ENCODE measurements at regions not wholly inside any gene's neighbourhood (a gene's known extent, or its start where the extent isn't known, plus 50 kb on each side); places are given as distances from the start of the nearest gene placed in this dataset.

GRCh38 chr12:24394246-24394645, 444.8 kb upstream of the SOX5 start:
- TF ChIP-seq CTCF (conservative IDR thresholded peaks at IDR 0.05; ENCODE audit: low read depth, low read length) (no peak), EZH2 (IDR thresholded peaks at IDR 0.05; ENCODE audit: low read length, unreplicated experiment) (no peak), EZH2phosphoT487 (IDR thresholded peaks at IDR 0.05; ENCODE audit: borderline replicate concordance, low read length) (no peak)

All from PC-3 (cell line).